Right lung (tissue), 2 donors: ENCODE measurements at regions not wholly inside any gene's neighbourhood (a gene's known extent, or its start where the extent isn't known, plus 50 kb on each side); places are given as distances from the start of the nearest gene placed in this dataset.
"Not testable (repeated sequence)": the region's sequence is repeated elsewhere in the genome, so short reads cannot be mapped to it uniquely, and the experiment has no call there.

Experiments used
- DNase-seq, 2 donors: peaks; one replicate each; pipeline ENCODE4 v3.0.0-alpha.2; 2013

GRCh38 chr7:132030086-132030568 is 473.7 kb upstream of the PODXL start:
- peak; percentile 87 to 92 for DNase-seq

DNA sequence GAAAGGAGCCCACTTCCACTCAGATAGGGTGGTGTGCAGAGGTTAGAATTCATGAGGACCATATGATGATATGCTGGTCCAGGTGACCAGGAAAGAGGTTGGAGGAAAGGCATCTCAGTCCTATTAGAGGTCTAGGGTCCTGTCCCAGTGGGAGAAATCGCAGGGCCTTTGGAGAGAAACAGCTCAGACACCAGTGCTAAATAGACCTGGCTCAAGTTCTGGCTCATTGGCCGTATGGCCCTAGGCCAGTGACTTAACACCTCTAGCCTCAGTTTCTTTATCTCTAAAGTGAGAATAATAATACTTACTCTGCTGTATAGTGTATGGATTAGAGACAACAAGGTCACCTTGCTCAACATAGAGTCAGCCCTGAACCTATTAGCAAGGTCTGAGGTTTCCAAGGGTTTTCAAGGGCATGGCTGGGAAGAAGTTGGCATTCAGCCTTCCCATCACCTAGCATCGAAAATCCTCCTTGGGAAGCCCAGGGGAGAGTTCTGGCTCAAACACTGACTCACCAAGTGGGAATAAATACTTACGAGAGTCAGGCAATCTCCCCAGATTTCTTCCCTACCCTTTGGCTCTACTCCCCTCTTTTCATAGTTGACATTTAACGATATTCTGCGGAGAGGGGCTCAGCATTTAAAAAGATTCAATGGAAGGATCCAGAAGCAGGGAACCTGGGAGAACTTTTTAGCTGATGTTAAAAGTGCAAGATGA is 473.1 kb upstream of the PODXL start:
- no peak for DNase-seq

- no peak for DNase-seq
Measured at GRCh38 chr7:132028144-132028920, 471.9 kb upstream of the PODXL start.

DNA sequence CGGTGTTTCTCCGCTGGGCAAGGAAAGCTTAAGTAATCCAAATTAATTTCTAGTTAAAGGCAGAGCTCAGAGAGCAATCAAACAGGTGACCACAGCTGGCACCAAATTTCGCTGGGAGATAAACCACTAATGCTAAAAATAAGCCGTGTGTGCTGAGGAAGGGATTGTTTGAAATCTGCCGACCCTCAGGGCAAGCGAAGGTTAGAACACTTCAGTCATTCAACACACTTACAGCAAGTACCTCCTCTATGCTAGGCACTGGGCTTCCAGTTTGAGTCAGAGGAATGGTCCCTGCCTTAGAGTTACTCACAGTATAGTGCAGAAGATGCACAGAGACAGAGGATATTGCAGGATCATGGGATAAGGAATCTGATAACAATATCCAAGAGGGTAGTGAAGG is 467.9 kb upstream of the PODXL start:
- no peak for DNase-seq

- no peak for DNase-seq
Measured at GRCh38 chr7:132023466-132023865, 467.0 kb upstream of the PODXL start.

DNA sequence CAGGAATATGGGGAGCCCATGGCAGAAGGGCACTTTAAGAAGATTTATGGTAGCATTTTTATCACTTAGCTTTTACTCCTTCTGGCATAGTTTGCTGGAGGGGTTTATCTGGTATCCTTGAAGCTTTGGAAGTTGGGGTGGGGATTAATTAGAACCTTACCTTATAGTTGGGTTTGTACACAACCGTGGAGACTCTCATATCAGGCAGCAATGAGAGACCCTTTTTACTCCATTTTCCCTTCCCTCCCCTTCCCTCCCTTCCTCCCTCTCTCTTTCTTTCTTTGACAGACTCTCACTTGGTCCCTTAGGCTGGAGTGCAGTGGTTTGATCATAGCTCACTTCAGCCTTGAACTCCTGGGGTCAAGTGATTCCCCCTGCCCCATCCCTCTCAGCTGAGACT is 465.8 kb upstream of the PODXL start:
- DNase-seq = no peak

- DNase-seq = no peak
Measured at GRCh38 chr7:132019703-132020102, 463.3 kb upstream of the PODXL start.

DNA sequence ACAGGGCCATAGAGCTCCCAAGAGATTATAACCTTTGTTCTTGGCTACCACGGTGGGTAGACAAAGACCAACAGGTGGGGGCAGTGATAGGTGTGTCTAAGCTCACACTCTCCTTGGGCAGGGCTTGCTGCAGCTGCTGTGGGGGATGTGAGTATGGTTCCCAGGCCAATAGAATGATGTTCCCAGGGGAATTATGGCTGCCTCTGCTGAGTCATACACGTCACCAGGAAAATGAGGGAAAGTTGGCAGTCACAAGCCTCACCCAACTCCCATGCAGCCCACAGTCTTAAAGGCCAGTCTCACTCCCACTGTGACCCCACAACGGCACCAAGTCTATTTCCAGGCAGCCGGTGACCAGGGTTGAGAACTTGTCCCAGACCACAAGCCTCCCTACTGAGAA is 453.4 kb upstream of the PODXL start:
- no peak for DNase-seq

DNA sequence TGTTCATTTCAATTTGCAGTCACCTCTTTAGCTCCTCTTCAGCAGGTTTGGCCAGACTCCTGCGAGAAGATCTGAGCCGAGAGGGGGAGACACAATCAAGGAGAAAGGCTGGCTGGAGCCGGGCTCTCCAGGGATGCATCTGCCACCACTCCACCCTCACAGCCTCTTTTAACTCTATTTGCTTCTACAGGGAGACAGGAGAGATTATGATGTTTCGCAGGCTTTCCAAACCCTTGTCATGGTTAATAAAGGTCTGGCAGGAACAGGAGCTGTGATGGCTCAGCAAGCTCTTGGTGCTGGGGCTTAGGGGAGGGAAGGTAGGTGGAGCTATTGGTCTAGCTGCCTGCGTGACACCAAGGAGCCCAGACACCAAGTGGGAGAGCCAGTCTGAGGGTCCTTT is 448.1 kb upstream of the PODXL start:
- peak; percentile 13 to 24 for DNase-seq

DNA sequence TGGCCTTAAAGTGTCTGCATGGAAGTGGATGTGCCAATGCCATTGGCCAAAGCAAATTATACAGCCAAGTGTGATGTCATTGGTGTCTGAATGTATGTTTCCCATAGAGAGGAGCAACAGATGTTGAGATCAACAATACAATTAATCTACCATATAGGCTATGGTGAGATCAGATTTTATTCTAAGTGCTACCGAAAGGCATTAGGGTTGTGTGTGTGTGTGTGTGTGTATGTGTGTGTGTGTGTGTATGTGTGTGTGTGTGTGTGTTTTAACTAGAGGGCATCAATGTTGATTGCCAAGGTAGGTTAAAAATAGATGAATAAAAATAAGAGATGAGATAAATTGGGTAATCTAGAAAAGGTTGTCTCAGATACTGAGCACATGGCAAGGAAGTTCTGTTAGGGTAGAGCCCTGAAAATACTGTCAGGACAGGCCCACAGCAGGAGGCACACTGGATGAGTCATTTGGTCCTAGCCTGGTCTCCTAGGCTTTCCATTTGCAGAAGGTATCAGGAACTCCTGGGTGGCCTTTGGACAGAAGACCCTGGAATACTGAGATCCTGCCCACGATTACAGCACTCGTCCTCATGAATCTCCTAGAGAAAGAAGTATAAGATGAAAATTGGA is 446.0 kb upstream of the PODXL start:
- no peak for DNase-seq

GRCh38 chr7:132001146-132001545 is 444.7 kb upstream of the PODXL start:
- no peak for DNase-seq

DNA sequence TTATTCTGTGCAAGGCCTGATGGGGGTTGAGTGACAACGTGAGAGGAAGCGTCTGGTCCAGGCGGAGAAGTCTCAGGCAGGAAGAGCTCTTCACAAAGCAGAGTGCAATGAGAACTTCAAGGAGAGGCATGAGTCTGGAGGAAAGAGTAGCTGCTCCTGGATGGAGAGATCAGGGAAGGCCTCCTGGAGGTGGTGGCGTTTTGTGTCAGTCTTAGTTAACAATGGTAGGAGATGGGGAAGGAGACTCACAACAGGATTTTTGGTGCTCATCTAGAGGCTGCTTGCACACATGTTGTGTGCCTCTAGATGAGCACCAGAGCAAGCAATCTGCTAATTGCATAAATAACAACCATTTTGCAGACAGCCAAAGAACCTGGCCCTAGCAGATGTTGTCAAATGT is 442.8 kb upstream of the PODXL start:
- no peak for DNase-seq

DNA sequence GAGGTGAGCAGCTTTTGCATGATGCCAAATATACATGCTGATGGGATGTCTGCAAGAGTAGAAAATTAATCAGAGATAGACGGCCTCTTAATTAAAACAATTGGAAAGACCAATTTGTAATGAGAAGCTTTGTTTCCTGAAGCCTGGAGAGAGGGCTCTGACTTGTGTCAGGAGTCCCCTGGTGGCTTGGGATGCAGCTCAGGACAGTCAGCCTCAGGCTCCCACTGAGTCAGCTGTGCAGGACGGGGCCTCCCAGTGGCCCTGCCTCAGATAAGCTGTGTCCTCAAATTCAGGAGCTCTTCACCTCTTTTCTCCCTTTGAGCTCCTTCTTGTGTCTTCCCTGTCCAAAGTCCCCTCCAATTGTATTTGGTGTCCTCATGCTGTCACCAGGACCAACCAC is 438.9 kb upstream of the PODXL start:
- no peak for DNase-seq

GRCh38 chr7:131981069-131981468 is 424.6 kb upstream of the PODXL start:
- not testable (repeated sequence) for DNase-seq

DNA sequence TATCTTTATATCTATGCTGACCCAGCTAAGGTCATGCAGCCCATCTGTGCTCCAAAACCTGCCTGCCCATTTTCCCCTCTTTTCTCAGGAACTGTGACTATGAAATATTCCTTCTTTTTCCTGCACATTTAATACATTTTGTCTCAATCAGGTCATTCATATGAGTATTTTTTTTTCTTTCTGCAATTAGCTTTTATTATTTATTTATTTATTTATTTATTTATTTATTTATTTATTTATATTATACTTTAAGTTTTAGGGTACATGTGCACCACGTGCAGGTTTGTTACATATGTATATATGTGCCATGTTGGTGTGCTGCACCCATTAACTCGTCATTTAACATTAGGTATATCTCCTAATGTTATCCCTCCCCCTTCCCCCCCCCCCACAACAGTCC is 421.7 kb upstream of the PODXL start:
- not testable (repeated sequence) for DNase-seq

- DNase-seq = no peak
Measured at GRCh38 chr7:131976411-131976810, 420.0 kb upstream of the PODXL start.

DNA sequence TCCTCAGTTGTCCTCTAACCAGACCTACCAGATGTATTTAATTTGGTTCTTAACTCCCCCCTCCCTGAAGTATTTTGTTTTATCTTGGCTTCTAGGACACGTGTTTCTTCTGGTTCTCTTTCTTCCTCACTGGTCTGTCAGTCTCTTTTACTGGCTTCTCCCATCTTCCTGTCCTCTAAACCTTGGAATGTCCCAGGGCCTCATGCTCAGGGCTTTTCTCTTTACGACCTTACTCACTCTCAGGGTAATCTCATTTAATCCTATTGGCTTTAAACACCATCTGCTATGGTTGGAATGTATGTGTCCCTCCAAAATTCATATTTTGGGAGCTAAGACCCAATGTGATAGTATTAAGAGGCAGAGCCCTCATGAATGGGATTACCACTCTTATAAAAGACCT is 418.2 kb upstream of the PODXL start:
- no peak for DNase-seq

DNA sequence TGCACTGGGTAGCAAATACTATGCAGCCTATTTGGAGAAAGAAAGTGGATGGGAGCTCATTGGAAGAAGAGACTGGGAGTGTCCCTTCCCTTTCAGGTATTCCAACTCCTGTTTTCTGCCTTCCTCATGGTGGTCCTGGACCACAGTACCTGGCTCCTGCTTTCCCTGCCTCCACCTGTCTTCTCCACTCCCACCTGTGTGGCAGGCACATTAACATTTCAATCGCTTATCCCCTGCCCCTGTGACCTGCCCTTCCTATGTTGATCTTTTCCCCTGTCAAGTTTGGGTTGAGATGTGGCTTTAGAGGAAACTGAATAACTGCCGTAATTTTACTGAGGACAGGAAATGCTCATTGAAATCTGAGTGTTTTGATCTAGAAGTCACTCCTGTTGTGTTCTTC is 415.8 kb upstream of the PODXL start:
- no peak for DNase-seq

DNA sequence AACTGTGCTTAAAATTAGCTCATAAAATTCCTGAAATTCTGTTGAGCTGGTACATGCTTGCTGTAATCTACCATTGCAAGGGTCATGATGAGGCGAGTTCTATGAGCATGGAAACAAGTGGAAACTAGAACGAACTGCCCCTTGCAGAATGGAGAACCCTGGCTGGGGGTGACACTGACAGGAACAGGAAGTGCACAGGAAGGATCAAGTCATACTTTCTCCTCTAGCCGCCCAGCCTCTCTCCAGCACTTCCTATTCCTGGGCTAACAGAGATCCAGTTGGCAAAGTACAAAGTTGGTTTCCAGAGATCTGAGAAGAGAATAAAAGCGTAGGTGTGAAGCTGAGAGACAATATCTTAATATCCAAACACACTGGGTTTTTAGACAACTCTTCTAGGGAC is 414.2 kb upstream of the PODXL start:
- DNase-seq = no peak

DNA sequence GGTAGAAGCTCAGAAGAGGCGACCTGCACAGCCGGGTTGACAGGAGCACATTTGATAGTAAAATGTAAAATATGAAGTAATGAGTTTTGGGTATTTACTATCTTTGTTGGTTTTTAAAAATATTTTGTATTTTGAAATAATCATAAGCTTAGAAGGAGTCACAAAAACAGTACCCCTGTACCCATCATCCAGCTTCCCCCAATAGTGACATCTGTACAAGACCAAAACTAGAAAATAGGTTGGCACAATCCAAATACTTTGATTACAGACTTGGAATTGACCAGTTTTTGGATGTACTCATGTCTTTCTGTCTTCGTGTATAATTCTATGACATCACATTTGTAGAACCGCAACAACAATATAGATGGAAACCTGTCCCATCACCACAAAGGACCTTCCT is 413.1 kb upstream of the PODXL start:
- no peak for DNase-seq

- DNase-seq = no peak
Measured at GRCh38 chr7:131967216-131967730, 410.8 kb upstream of the PODXL start.

- no peak for DNase-seq
Measured at GRCh38 chr7:131964203-131964602, 407.8 kb upstream of the PODXL start.
